ENCODE measurements at regions not wholly inside any gene's neighbourhood (a gene's known extent, or its start where the extent isn't known, plus 50 kb on each side); places are given as distances from the start of the nearest gene placed in this dataset.
A peak's percentile ranks its signal among the peaks of the same experiment; 100 is the strongest.

- H3K36me3 ChIP-seq, result no peaks in the 10 kb centered on the region
- H3K9me3 ChIP-seq, result no peaks in the 10 kb centered on the region
- no peaks in the 10 kb centered on the region for H3K27me3 ChIP-seq
- no peak overlapping the region for H3K27ac ChIP-seq
- H3K4me3 ChIP-seq, result no peak overlapping the region
- peak; percentile 28 to 70 for DNase-seq (ENCODE audit: extremely low spot score in 2 of 2)
- intact Hi-C loops (cut with DNase I), result no loop called here
- no peaks in the 10 kb centered on the region for H3K4me1 ChIP-seq
- TF ChIP-seq POLR2AphosphoS5 (IDR thresholded peaks at IDR 0.05; ENCODE audit: insufficient read depth in 1 of 2, low read depth in 1 of 2), result no peak
- no peak for TF ChIP-seq POLR2A (IDR thresholded peaks at IDR 0.05)
- TF ChIP-seq CTCF (IDR thresholded peaks at IDR 0.05), result no peak
Measured at GRCh38 chr18:78855188-78855587, 124.4 kb upstream of the SALL3 start.

GRCh38 chr18:78856569-78857313 is 122.9 kb upstream of the SALL3 start:
- intact Hi-C loops (cut with DNase I), result no loop called here
- Histone ChIP-seq H3K4me1 (no peaks in the 10 kb centered on the region), H3K36me3 (no peaks in the 10 kb centered on the region), H3K27me3 (no peaks in the 10 kb centered on the region), H3K27ac (no peak overlapping the region), H3K9me3 (no peaks in the 10 kb centered on the region), H3K4me3 (no peak overlapping the region)
- TF ChIP-seq CTCF (IDR thresholded peaks at IDR 0.05), result no peak
- TF ChIP-seq POLR2AphosphoS5 (IDR thresholded peaks at IDR 0.05; ENCODE audit: insufficient read depth in 1 of 2, low read depth in 1 of 2), result no peak
- TF ChIP-seq POLR2A (IDR thresholded peaks at IDR 0.05), result no peak
- DNase-seq (ENCODE audit: extremely low spot score in 2 of 2), result peak; percentile 43 to 52

- Histone ChIP-seq H3K27me3 (no peaks in the 10 kb centered on the region), H3K9me3 (no peaks in the 10 kb centered on the region), H3K4me1 (no peaks in the 10 kb centered on the region), H3K4me3 (no peak overlapping the region), H3K36me3 (no peaks in the 10 kb centered on the region), H3K27ac (no peak overlapping the region)
- peak; percentile 72 to 77 for DNase-seq (ENCODE audit: extremely low spot score in 2 of 2)
- TF ChIP-seq POLR2AphosphoS5 (IDR thresholded peaks at IDR 0.05; ENCODE audit: insufficient read depth in 1 of 2, low read depth in 1 of 2) (no peak), POLR2A (IDR thresholded peaks at IDR 0.05) (no peak), CTCF (IDR thresholded peaks at IDR 0.05) (no peak)
- intact Hi-C loops (cut with DNase I), result no loop called here
Measured at GRCh38 chr18:78857314-78858150, 122.1 kb upstream of the SALL3 start.

- H3K27me3 ChIP-seq, result no peaks in the 10 kb centered on the region
- H3K27ac ChIP-seq, result no peak overlapping the region
- H3K9me3 ChIP-seq, result no peaks in the 10 kb centered on the region
- peak; percentile 34 to 88 for DNase-seq (ENCODE audit: extremely low spot score in 2 of 2)
- H3K36me3 ChIP-seq, result no peaks in the 10 kb centered on the region
- H3K4me1 ChIP-seq, result no peaks in the 10 kb centered on the region
- no peak overlapping the region for H3K4me3 ChIP-seq
- intact Hi-C loops (cut with DNase I), result no loop called here
- TF ChIP-seq CTCF (IDR thresholded peaks at IDR 0.05), result no peak
- TF ChIP-seq POLR2A (IDR thresholded peaks at IDR 0.05), result no peak
- no peak for TF ChIP-seq POLR2AphosphoS5 (IDR thresholded peaks at IDR 0.05; ENCODE audit: insufficient read depth in 1 of 2, low read depth in 1 of 2)
Measured at GRCh38 chr18:78859686-78860085, 119.9 kb upstream of the SALL3 start.

GRCh38 chr18:78860117-78860516 is 119.5 kb upstream of the SALL3 start:
- intact Hi-C loops (cut with DNase I), result no loop called here
- DNase-seq (ENCODE audit: extremely low spot score in 2 of 2), result peak; percentile 58 to 84
- Histone ChIP-seq H3K36me3 (no peaks in the 10 kb centered on the region), H3K27ac (no peak overlapping the region), H3K9me3 (no peaks in the 10 kb centered on the region), H3K4me3 (no peak overlapping the region), H3K4me1 (no peaks in the 10 kb centered on the region), H3K27me3 (no peaks in the 10 kb centered on the region)
- TF ChIP-seq POLR2AphosphoS5 (IDR thresholded peaks at IDR 0.05; ENCODE audit: insufficient read depth in 1 of 2, low read depth in 1 of 2) (no peak), POLR2A (IDR thresholded peaks at IDR 0.05) (no peak), CTCF (IDR thresholded peaks at IDR 0.05) (no peak)

All from vagina (tissue), 2 donors.